MM.1S (cell line): ENCODE measurements at regions not wholly inside any gene's neighbourhood (a gene's known extent, or its start where the extent isn't known, plus 50 kb on each side); places are given as distances from the start of the nearest gene placed in this dataset.

Source experiments
- DNase-seq: peaks from one replicate; pipeline ENCODE4 v3.0.0-alpha.2; 2015
- H2AFZ ChIP-seq: fragments of 300-600 bp; sonication (generic); 2 replicates; pipeline ENCODE4 v1.6.0; 2016; ENCODE audit warnings: antibody characterized with exemption, low read length
- H3F3A ChIP-seq: fragments of 300-600 bp; sonication (generic); 2 replicates; pipeline ENCODE4 v1.6.1; 2016; ENCODE audit warnings: mild to moderate bottlenecking, antibody characterized with exemption, low read length, moderate library complexity, mixed read lengths; ENCODE audit not compliant: insufficient read depth
- H3K27ac ChIP-seq: fragments of 300-600 bp; sonication (generic); 2 replicates; pipeline ENCODE4 v1.5.1; 2016; ENCODE audit warnings: mild to moderate bottlenecking, low read length
- H3K27me3 ChIP-seq: fragments of 300-600 bp; sonication (generic); replicated peaks from 2 replicates; pipeline ENCODE4 v1.6.0; 2016; ENCODE audit warnings: low read length; ENCODE audit not compliant: insufficient read depth
- H3K36me3 ChIP-seq: fragments of 300-600 bp; sonication (generic); replicated peaks from 2 replicates; pipeline ENCODE4 v1.6.1; 2016; ENCODE audit warnings: mild to moderate bottlenecking, low read length, mixed read lengths; ENCODE audit not compliant: insufficient read depth
- H3K4me1 ChIP-seq: fragments of 300-600 bp; sonication (generic); 2 replicates; pipeline ENCODE4 v1.6.1; 2016; ENCODE audit warnings: low read length, mixed read lengths
- H3K4me2 ChIP-seq: fragments of 300-600 bp; sonication (generic); 2 replicates; pipeline ENCODE4 v1.6.0; 2016; ENCODE audit warnings: low read depth, low read length
- H3K4me3 ChIP-seq: fragments of 300-600 bp; sonication (generic); 2 replicates; pipeline ENCODE4 v1.5.1; 2016; ENCODE audit warnings: low read length, mixed read lengths
- H3K79me2 ChIP-seq: fragments of 300-600 bp; sonication (generic); 2 replicates; pipeline ENCODE4 v1.6.1; 2016; ENCODE audit warnings: mixed run types, low read length, mixed read lengths
- H3K9ac ChIP-seq: fragments of 300-600 bp; sonication (generic); 2 replicates; pipeline ENCODE4 v1.6.1; 2016; ENCODE audit warnings: low read length, mixed read lengths
- H3K9me2 ChIP-seq: fragments of 300-600 bp; sonication (generic); replicated peaks from 2 replicates; pipeline ENCODE4 v1.6.1; 2016; ENCODE audit warnings: mild to moderate bottlenecking, low read length, mixed read lengths; ENCODE audit not compliant: insufficient read depth
- H3K9me3 ChIP-seq: fragments of 300-600 bp; sonication (generic); replicated peaks from 2 replicates; pipeline ENCODE4 v1.6.1; 2016; ENCODE audit warnings: mild to moderate bottlenecking, low read length, mixed read lengths; ENCODE audit not compliant: insufficient read depth
- H4K20me1 ChIP-seq: fragments of 300-600 bp; sonication (generic); 2 replicates; pipeline ENCODE4 v1.6.1; 2016; ENCODE audit warnings: mild to moderate bottlenecking, low read length, moderate library complexity, mixed read lengths; ENCODE audit not compliant: insufficient read depth
- CTCF ChIP-seq: fragments of 300-600 bp; sonication (generic); IDR thresholded peaks from 2 replicates; pipeline ENCODE4 v1.5.1; 2016; ENCODE audit warnings: antibody characterized with exemption, low read length, mixed read lengths
- EZH2 ChIP-seq: fragments of 300-600 bp; sonication (generic); optimal IDR thresholded peaks from 2 replicates; pipeline ENCODE3; 2017; ENCODE audit warnings: low read depth, mild to moderate bottlenecking, antibody characterized with exemption, low read length, mixed read lengths
- EZH2phosphoT487 ChIP-seq: fragments of 300-600 bp; sonication (generic); IDR thresholded peaks from 2 replicates; pipeline ENCODE4 v1.6.1; 2018; ENCODE audit warnings: antibody characterized with exemption, low read length

- H3K27ac ChIP-seq = no peak overlapping the region
Measured at GRCh38 chr18:73446502-73446901, 578.7 kb upstream of the NETO1 start.

GRCh38 chr18:73431620-73432019 lies 563.8 kb upstream of the NETO1 start:
- no peaks in the 10 kb centered on the region for H3K4me1 ChIP-seq
- TF ChIP-seq CTCF = no peak
- TF ChIP-seq EZH2 = no peak
- no peak for TF ChIP-seq EZH2phosphoT487
- H2AFZ ChIP-seq = no peak overlapping the region
- no peaks in the 10 kb centered on the region for H3F3A ChIP-seq
- H3K36me3 ChIP-seq = no peaks in the 10 kb centered on the region
- no peak overlapping the region for H3K4me2 ChIP-seq
- no peaks in the 10 kb centered on the region for H3K9me2 ChIP-seq
- DNase-seq = no peak
- no peaks in the 10 kb centered on the region for H3K27me3 ChIP-seq
- H3K9ac ChIP-seq = no peak overlapping the region
- no peaks in the 10 kb centered on the region for H4K20me1 ChIP-seq
- H3K9me3 ChIP-seq = no peaks in the 10 kb centered on the region
- no peak overlapping the region for H3K4me3 ChIP-seq
- no peaks in the 10 kb centered on the region for H3K79me2 ChIP-seq
- H3K27ac ChIP-seq = no peak overlapping the region

More at GRCh38 chr18:73446502-73446901, 578.7 kb upstream of the NETO1 start:
- Histone ChIP-seq H3K9me2 (no peaks in the 10 kb centered on the region), H3K4me3 (no peak overlapping the region), H2AFZ (no peak overlapping the region), H3K36me3 (no peaks in the 10 kb centered on the region), H3K9ac (no peak overlapping the region), H3K4me1 (no peaks in the 10 kb centered on the region), H3K9me3 (no peaks in the 10 kb centered on the region), H3K4me2 (no peak overlapping the region), H4K20me1 (no peaks in the 10 kb centered on the region), H3K27me3 (no peaks in the 10 kb centered on the region), H3F3A (no peaks in the 10 kb centered on the region), H3K79me2 (no peaks in the 10 kb centered on the region)
- DNase-seq = no peak
- TF ChIP-seq EZH2 (no peak), CTCF (no peak), EZH2phosphoT487 (no peak)

GRCh38 chr18:73421010-73421409 lies 553.2 kb upstream of the NETO1 start:
- H3K4me1 ChIP-seq = no peaks in the 10 kb centered on the region
- TF ChIP-seq EZH2phosphoT487 (no peak), EZH2 (no peak), CTCF (no peak)
- no peak for DNase-seq
- H3K4me2 ChIP-seq = no peak overlapping the region
- H3K9me2 ChIP-seq = no peaks in the 10 kb centered on the region
- no peaks in the 10 kb centered on the region for H3K79me2 ChIP-seq
- H3K27ac ChIP-seq = no peak overlapping the region
- no peaks in the 10 kb centered on the region for H3F3A ChIP-seq
- H3K9ac ChIP-seq = no peak overlapping the region
- no peaks in the 10 kb centered on the region for H3K36me3 ChIP-seq
- no peaks in the 10 kb centered on the region for H3K9me3 ChIP-seq
- no peak overlapping the region for H2AFZ ChIP-seq
- no peaks in the 10 kb centered on the region for H3K27me3 ChIP-seq
- H3K4me3 ChIP-seq = no peak overlapping the region
- H4K20me1 ChIP-seq = no peaks in the 10 kb centered on the region

- Histone ChIP-seq H3K4me2 (no peak overlapping the region), H4K20me1 (no peaks in the 10 kb centered on the region)
Measured at GRCh38 chr18:73419531-73419930, 551.7 kb upstream of the NETO1 start.

More at GRCh38 chr18:73419531-73419930, 551.7 kb upstream of the NETO1 start:
- H3K27me3 ChIP-seq = no peaks in the 10 kb centered on the region
- TF ChIP-seq EZH2phosphoT487 = no peak
- TF ChIP-seq CTCF = no peak
- TF ChIP-seq EZH2 = no peak
- H3F3A ChIP-seq = no peaks in the 10 kb centered on the region
- no peak overlapping the region for H3K4me3 ChIP-seq
- no peaks in the 10 kb centered on the region for H3K79me2 ChIP-seq
- H3K4me1 ChIP-seq = no peaks in the 10 kb centered on the region
- H3K36me3 ChIP-seq = no peaks in the 10 kb centered on the region
- no peak overlapping the region for H3K27ac ChIP-seq
- H2AFZ ChIP-seq = no peak overlapping the region
- H3K9ac ChIP-seq = no peak overlapping the region
- DNase-seq = no peak
- H3K9me2 ChIP-seq = no peaks in the 10 kb centered on the region
- H3K9me3 ChIP-seq = no peaks in the 10 kb centered on the region
